ENCODE measurements at regions not wholly inside any gene's neighbourhood (a gene's known extent, or its start where the extent isn't known, plus 50 kb on each side); places are given as distances from the start of the nearest gene placed in this dataset.

GRCh38 chr10:43997330-43997729 is 348.6 kb upstream of the ZNF32 start:
- no peak overlapping the region for H3K4me3 ChIP-seq (replicated peaks in 1 of 2; ENCODE audit: low read depth in 1 of 2, low read length in 2 of 2)
- no peak for DNase-seq (ENCODE audit: low read depth, low spot score)
- ATAC-seq: no peak
- RAD21 ChIA-PET (ENCODE audit: low non-redundant PET in 1 of 2, low total read pairs in 2 of 2, uncharacterized antibody in 2 of 2, unreplicated experiment in 2 of 2): no interaction called here
- H3K9me3 ChIP-seq (ENCODE audit: control insufficient read depth in 1 of 2, insufficient read depth in 1 of 2, low read depth in 1 of 2, low read length in 2 of 2): no peaks in the 10 kb centered on the region
- no peak overlapping the region for H3K27ac ChIP-seq (ENCODE audit: low read depth, low read length)
- POLR2A ChIA-PET: no interaction called here
- H3K9me2 ChIP-seq (ENCODE audit: insufficient read depth): no peaks in the 10 kb centered on the region
- TF ChIP-seq SP1 (IDR thresholded peaks at IDR 0.05; ENCODE audit: low read depth) (no peak), EZH2 (IDR thresholded peaks at IDR 0.05) (no peak), POLR2AphosphoS5 (IDR thresholded peaks at IDR 0.05; ENCODE audit: low read depth, low read length) (no peak), SRF (IDR thresholded peaks at IDR 0.05; ENCODE audit: low read depth) (no peak), SIN3A (IDR thresholded peaks at IDR 0.05; ENCODE audit: low read depth) (no peak), TCF7L2 (IDR thresholded peaks at IDR 0.05; ENCODE audit: borderline replicate concordance, extremely low read depth, insufficient read depth, insufficient read length) (no peak), REST (IDR thresholded peaks at IDR 0.05; ENCODE audit: low read depth) (no peak), EGR1 (IDR thresholded peaks at IDR 0.05; ENCODE audit: low read depth) (no peak), FOSL1 (IDR thresholded peaks at IDR 0.05; ENCODE audit: low read depth) (no peak), ZBTB33 (IDR thresholded peaks at IDR 0.05; ENCODE audit: extremely low read depth, insufficient replicate concordance, low read length) (no peak)
- TF ChIP-seq, protein P1, sequence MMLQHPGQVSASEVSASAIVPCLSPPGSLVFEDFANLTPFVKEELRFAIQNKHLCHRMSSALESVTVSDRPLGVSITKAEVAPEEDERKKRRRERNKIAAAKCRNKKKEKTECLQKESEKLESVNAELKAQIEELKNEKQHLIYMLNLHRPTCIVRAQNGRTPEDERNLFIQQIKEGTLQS (IDR thresholded peaks at IDR 0.05): no peak
- TF ChIP-seq, protein P2, sequence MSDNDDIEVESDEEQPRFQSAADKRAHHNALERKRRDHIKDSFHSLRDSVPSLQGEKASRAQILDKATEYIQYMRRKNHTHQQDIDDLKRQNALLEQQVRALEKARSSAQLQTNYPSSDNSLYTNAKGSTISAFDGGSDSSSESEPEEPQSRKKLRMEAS (IDR thresholded peaks at IDR 0.05): no peak
- TF ChIP-seq, protein P3, sequence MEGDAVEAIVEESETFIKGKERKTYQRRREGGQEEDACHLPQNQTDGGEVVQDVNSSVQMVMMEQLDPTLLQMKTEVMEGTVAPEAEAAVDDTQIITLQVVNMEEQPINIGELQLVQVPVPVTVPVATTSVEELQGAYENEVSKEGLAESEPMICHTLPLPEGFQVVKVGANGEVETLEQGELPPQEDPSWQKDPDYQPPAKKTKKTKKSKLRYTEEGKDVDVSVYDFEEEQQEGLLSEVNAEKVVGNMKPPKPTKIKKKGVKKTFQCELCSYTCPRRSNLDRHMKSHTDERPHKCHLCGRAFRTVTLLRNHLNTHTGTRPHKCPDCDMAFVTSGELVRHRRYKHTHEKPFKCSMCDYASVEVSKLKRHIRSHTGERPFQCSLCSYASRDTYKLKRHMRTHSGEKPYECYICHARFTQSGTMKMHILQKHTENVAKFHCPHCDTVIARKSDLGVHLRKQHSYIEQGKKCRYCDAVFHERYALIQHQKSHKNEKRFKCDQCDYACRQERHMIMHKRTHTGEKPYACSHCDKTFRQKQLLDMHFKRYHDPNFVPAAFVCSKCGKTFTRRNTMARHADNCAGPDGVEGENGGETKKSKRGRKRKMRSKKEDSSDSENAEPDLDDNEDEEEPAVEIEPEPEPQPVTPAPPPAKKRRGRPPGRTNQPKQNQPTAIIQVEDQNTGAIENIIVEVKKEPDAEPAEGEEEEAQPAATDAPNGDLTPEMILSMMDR (IDR thresholded peaks at IDR 0.05 in 2 of 3, conservative IDR thresholded peaks at IDR 0.05 in 1 of 3; ENCODE audit: borderline replicate concordance in 1 of 3, insufficient read depth in 1 of 3, low read depth in 2 of 3, low read length in 2 of 3): no peak
- peaks cover 27% of the 10 kb centered on the region; the same call in 1 of the 2 replicates for H3K27me3 ChIP-seq (ENCODE audit: insufficient read depth, low read length)
- H3K79me2 ChIP-seq (ENCODE audit: insufficient read depth, low read length): no peaks in the 10 kb centered on the region
- intact Hi-C loops (cut with micrococcal nuclease): no loop called here
- H3K4me1 ChIP-seq (ENCODE audit: control insufficient read depth in 1 of 2, insufficient read depth in 2 of 2, low read length in 2 of 2): no peaks in the 10 kb centered on the region
- H3K9ac ChIP-seq (ENCODE audit: low read length): no peak overlapping the region
- CTCF ChIA-PET: no interaction called here
- H3K36me3 ChIP-seq (ENCODE audit: control insufficient read depth in 1 of 2, insufficient read depth in 2 of 2, low read length in 2 of 2): no peaks in the 10 kb centered on the region
- no peaks in the 10 kb centered on the region for H4K20me1 ChIP-seq (ENCODE audit: insufficient read depth)
- no peak overlapping the region for H2AFZ ChIP-seq (ENCODE audit: low read depth, low read length, poor library complexity, severe bottlenecking)
- H3K4me2 ChIP-seq (ENCODE audit: low read length): no peak overlapping the region
- no TSS peak for BruUV-seq (replicated peaks)

Measured in HCT116 (cell line).